ENCODE measurements at regions not wholly inside any gene's neighbourhood (a gene's known extent, or its start where the extent isn't known, plus 50 kb on each side); places are given as distances from the start of the nearest gene placed in this dataset.

DNA sequence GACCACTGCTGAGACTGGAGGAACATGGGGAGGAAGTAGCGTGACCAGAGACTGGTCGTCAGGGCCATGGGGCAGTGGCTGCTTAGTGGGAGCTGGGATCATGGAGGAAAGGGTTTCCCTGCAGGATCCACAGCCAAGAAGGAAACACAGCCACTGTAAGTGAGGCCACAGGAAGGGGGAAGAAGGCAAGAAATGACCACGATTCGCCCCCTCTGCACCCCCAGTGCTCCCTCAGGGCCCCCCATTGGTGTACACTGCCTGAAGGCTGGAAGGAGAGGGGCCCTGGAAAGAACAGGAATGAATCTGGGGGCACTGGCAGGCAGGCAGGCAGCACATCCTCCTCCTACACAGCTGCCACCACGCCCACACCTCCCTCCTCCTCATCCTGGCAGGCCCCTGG lies 62.5 kb upstream of the RMDN2 start:
- Histone ChIP-seq H3K27ac (ENCODE audit: low read depth, low read length) (no peak overlapping the region), H2AFZ (ENCODE audit: low read depth, low read length, poor library complexity, severe bottlenecking) (no peak overlapping the region), H3K27me3 (ENCODE audit: insufficient read depth, low read length) (no peaks in the 10 kb centered on the region), H3K4me3 (replicated peaks in 1 of 2; ENCODE audit: low read depth in 1 of 2, low read length in 2 of 2) (no peak overlapping the region), H3K9me2 (ENCODE audit: insufficient read depth) (no peaks in the 10 kb centered on the region), H4K20me1 (ENCODE audit: insufficient read depth) (no peaks in the 10 kb centered on the region), H3K9me3 (ENCODE audit: control insufficient read depth in 1 of 2, insufficient read depth in 1 of 2, low read depth in 1 of 2, low read length in 2 of 2) (no peaks in the 10 kb centered on the region), H3K9ac (ENCODE audit: low read length) (no peak overlapping the region), H3K4me2 (ENCODE audit: low read length) (no peak overlapping the region), H3K4me1 (ENCODE audit: control insufficient read depth in 1 of 2, insufficient read depth in 2 of 2, low read length in 2 of 2) (no peaks in the 10 kb centered on the region), H3K36me3 (ENCODE audit: control insufficient read depth in 1 of 2, insufficient read depth in 2 of 2, low read length in 2 of 2) (no peaks in the 10 kb centered on the region), H3K79me2 (ENCODE audit: insufficient read depth, low read length) (no peaks in the 10 kb centered on the region)
- POLR2A ChIA-PET, result no interaction called here
- BruUV-seq (replicated peaks), result no TSS peak
- DNase-seq (ENCODE audit: low read depth, low spot score), result no peak
- no peak for ATAC-seq
- CTCF ChIA-PET, result interaction anchor here (2.4 kb wide), 1 partner anchor 15 kb away, joined by 7 read pairs; no protein-coding TSS in a partner anchor
- intact Hi-C loops (cut with micrococcal nuclease), result no loop called here
- TF ChIP-seq JUND (IDR thresholded peaks at IDR 0.05) (no peak), SRF (IDR thresholded peaks at IDR 0.05; ENCODE audit: low read depth) (no peak), POLR2A (IDR thresholded peaks at IDR 0.05; ENCODE audit: borderline replicate concordance, extremely low read depth, insufficient read depth, insufficient read length) (no peak), SIN3A (IDR thresholded peaks at IDR 0.05; ENCODE audit: low read depth) (no peak), ELF1 (IDR thresholded peaks at IDR 0.05; ENCODE audit: borderline replicate concordance, low read depth) (no peak), FOSL1 (IDR thresholded peaks at IDR 0.05; ENCODE audit: low read depth) (no peak), RAD21 (IDR thresholded peaks at IDR 0.05; ENCODE audit: low read depth) (no peak), EZH2phosphoT487 (IDR thresholded peaks at IDR 0.05; ENCODE audit: borderline replicate concordance) (no peak), EZH2 (IDR thresholded peaks at IDR 0.05) (no peak), POLR2AphosphoS5 (IDR thresholded peaks at IDR 0.05; ENCODE audit: low read depth, low read length) (no peak), SP1 (IDR thresholded peaks at IDR 0.05; ENCODE audit: low read depth) (no peak), TCF7L2 (IDR thresholded peaks at IDR 0.05; ENCODE audit: borderline replicate concordance, extremely low read depth, insufficient read depth, insufficient read length) (no peak), CEBPB (IDR thresholded peaks at IDR 0.05; ENCODE audit: low read depth) (no peak), ZFX (IDR thresholded peaks at IDR 0.05) (no peak), YY1 (IDR thresholded peaks at IDR 0.05; ENCODE audit: extremely low read depth, insufficient replicate concordance, low read depth, low read length) (no peak)
- TF ChIP-seq, protein P1, sequence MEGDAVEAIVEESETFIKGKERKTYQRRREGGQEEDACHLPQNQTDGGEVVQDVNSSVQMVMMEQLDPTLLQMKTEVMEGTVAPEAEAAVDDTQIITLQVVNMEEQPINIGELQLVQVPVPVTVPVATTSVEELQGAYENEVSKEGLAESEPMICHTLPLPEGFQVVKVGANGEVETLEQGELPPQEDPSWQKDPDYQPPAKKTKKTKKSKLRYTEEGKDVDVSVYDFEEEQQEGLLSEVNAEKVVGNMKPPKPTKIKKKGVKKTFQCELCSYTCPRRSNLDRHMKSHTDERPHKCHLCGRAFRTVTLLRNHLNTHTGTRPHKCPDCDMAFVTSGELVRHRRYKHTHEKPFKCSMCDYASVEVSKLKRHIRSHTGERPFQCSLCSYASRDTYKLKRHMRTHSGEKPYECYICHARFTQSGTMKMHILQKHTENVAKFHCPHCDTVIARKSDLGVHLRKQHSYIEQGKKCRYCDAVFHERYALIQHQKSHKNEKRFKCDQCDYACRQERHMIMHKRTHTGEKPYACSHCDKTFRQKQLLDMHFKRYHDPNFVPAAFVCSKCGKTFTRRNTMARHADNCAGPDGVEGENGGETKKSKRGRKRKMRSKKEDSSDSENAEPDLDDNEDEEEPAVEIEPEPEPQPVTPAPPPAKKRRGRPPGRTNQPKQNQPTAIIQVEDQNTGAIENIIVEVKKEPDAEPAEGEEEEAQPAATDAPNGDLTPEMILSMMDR (IDR thresholded peaks at IDR 0.05 in 2 of 3, conservative IDR thresholded peaks at IDR 0.05 in 1 of 3; ENCODE audit: borderline replicate concordance in 1 of 3, insufficient read depth in 1 of 3, low read depth in 2 of 3, low read length in 2 of 3), result no peak
- TF ChIP-seq, protein P2, sequence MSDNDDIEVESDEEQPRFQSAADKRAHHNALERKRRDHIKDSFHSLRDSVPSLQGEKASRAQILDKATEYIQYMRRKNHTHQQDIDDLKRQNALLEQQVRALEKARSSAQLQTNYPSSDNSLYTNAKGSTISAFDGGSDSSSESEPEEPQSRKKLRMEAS (IDR thresholded peaks at IDR 0.05), result no peak
- TF ChIP-seq, protein P3, sequence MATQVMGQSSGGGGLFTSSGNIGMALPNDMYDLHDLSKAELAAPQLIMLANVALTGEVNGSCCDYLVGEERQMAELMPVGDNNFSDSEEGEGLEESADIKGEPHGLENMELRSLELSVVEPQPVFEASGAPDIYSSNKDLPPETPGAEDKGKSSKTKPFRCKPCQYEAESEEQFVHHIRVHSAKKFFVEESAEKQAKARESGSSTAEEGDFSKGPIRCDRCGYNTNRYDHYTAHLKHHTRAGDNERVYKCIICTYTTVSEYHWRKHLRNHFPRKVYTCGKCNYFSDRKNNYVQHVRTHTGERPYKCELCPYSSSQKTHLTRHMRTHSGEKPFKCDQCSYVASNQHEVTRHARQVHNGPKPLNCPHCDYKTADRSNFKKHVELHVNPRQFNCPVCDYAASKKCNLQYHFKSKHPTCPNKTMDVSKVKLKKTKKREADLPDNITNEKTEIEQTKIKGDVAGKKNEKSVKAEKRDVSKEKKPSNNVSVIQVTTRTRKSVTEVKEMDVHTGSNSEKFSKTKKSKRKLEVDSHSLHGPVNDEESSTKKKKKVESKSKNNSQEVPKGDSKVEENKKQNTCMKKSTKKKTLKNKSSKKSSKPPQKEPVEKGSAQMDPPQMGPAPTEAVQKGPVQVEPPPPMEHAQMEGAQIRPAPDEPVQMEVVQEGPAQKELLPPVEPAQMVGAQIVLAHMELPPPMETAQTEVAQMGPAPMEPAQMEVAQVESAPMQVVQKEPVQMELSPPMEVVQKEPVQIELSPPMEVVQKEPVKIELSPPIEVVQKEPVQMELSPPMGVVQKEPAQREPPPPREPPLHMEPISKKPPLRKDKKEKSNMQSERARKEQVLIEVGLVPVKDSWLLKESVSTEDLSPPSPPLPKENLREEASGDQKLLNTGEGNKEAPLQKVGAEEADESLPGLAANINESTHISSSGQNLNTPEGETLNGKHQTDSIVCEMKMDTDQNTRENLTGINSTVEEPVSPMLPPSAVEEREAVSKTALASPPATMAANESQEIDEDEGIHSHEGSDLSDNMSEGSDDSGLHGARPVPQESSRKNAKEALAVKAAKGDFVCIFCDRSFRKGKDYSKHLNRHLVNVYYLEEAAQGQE (IDR thresholded peaks at IDR 0.05; ENCODE audit: low read depth), result no peak
- TF ChIP-seq, protein P4, sequence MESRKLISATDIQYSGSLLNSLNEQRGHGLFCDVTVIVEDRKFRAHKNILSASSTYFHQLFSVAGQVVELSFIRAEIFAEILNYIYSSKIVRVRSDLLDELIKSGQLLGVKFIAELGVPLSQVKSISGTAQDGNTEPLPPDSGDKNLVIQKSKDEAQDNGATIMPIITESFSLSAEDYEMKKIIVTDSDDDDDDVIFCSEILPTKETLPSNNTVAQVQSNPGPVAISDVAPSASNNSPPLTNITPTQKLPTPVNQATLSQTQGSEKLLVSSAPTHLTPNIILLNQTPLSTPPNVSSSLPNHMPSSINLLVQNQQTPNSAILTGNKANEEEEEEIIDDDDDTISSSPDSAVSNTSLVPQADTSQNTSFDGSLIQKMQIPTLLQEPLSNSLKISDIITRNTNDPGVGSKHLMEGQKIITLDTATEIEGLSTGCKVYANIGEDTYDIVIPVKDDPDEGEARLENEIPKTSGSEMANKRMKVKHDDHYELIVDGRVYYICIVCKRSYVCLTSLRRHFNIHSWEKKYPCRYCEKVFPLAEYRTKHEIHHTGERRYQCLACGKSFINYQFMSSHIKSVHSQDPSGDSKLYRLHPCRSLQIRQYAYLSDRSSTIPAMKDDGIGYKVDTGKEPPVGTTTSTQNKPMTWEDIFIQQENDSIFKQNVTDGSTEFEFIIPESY (IDR thresholded peaks at IDR 0.05; ENCODE audit: extremely low read depth, insufficient replicate concordance, low read length), result no peak
- TF ChIP-seq, protein P5, sequence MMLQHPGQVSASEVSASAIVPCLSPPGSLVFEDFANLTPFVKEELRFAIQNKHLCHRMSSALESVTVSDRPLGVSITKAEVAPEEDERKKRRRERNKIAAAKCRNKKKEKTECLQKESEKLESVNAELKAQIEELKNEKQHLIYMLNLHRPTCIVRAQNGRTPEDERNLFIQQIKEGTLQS (IDR thresholded peaks at IDR 0.05), result no peak
- RAD21 ChIA-PET (ENCODE audit: low non-redundant PET in 1 of 2, low total read pairs in 2 of 2, uncharacterized antibody in 2 of 2, unreplicated experiment in 2 of 2), result no interaction called here

All from HCT116 (cell line).